GM12875 (cell line): ENCODE measurements at regions not wholly inside any gene's neighbourhood (a gene's known extent, or its start where the extent isn't known, plus 50 kb on each side); places are given as distances from the start of the nearest gene placed in this dataset.

Experiments used
- H3K4me3 ChIP-seq: one replicate; pipeline ENCODE4 v1.5.1; 2011; ENCODE audit warnings: low read depth, low read length, control low read depth
- CTCF ChIP-seq: IDR thresholded peaks from 2 replicates; pipeline ENCODE4 v1.5.1; 2011; ENCODE audit warnings: low read depth, mild to moderate bottlenecking, control low read depth, inconsistent platforms, low read length, moderate library complexity, borderline replicate concordance; ENCODE audit not compliant: insufficient read depth

GRCh38 chr15:62643572-62643971, 399.0 kb upstream of the TPM1 start:
- H3K4me3 ChIP-seq: no peak overlapping the region
- no peak for TF ChIP-seq CTCF

- no peak overlapping the region for H3K4me3 ChIP-seq
- no peak for TF ChIP-seq CTCF
These were observed 398.2 kb upstream of the TPM1 start for GRCh38 chr15:62644216-62644888.

GRCh38 chr15:62644889-62645742, 397.4 kb upstream of the TPM1 start:
- no peak for TF ChIP-seq CTCF

GRCh38 chr15:62647202-62647842, 395.2 kb upstream of the TPM1 start:
- no peak for TF ChIP-seq CTCF

More at GRCh38 chr15:62644889-62645742, 397.4 kb upstream of the TPM1 start:
- no peak overlapping the region for H3K4me3 ChIP-seq

GRCh38 chr15:62647843-62648505, 394.6 kb upstream of the TPM1 start:
- H3K4me3 ChIP-seq: no peak overlapping the region
- TF ChIP-seq CTCF: no peak

More at GRCh38 chr15:62647202-62647842, 395.2 kb upstream of the TPM1 start:
- no peak overlapping the region for H3K4me3 ChIP-seq

GRCh38 chr15:62648954-62649353, 393.6 kb upstream of the TPM1 start:
- TF ChIP-seq CTCF: peak; percentile 43; the same call in 1 of the 2 replicates
- no peak overlapping the region for H3K4me3 ChIP-seq
